GM23248 (cell line): ENCODE measurements at regions not wholly inside any gene's neighbourhood (a gene's known extent, or its start where the extent isn't known, plus 50 kb on each side); places are given as distances from the start of the nearest gene placed in this dataset.

Source experiments
- DNase-seq: peaks from one replicate; pipeline ENCODE4 v3.0.0-alpha.2; 2015
- H2AFZ ChIP-seq: fragments of 200-600 bp; sonication (generic); 2 replicates; pipeline ENCODE4 v1.6.1; 2016; ENCODE audit warnings: antibody characterized with exemption
- H3F3A ChIP-seq: fragments of 200-600 bp; sonication (generic); 2 replicates; pipeline ENCODE4 v1.6.1; 2016; ENCODE audit warnings: mild to moderate bottlenecking, antibody characterized with exemption, mixed run types; ENCODE audit not compliant: insufficient read depth
- H3K27ac ChIP-seq: fragments of 200-600 bp; sonication (generic); 2 replicates; pipeline ENCODE4 v1.5.1; 2016; ENCODE audit warnings: mild to moderate bottlenecking
- H3K27me3 ChIP-seq: fragments of 200-600 bp; sonication (generic); replicated peaks from 2 replicates; pipeline ENCODE4 v1.6.1; 2016; ENCODE audit warnings: mild to moderate bottlenecking; ENCODE audit not compliant: insufficient read depth
- H3K36me3 ChIP-seq: fragments of 200-600 bp; sonication (generic); 2 replicates; pipeline ENCODE4 v1.6.1; 2016; ENCODE audit warnings: low read depth, mild to moderate bottlenecking
- H3K4me1 ChIP-seq: fragments of 200-600 bp; sonication (generic); 2 replicates; pipeline ENCODE4 v1.6.1; 2016; ENCODE audit warnings: mild to moderate bottlenecking; ENCODE audit not compliant: insufficient read depth
- H3K4me2 ChIP-seq: fragments of 200-600 bp; sonication (generic); one replicate; pipeline ENCODE4 v1.6.1; 2016; ENCODE audit warnings: mild to moderate bottlenecking; ENCODE audit not compliant: unreplicated experiment
- H3K4me3 ChIP-seq: fragments of 200-600 bp; sonication (generic); 2 replicates; pipeline ENCODE4 v1.5.1; 2016; ENCODE audit warnings: mild to moderate bottlenecking
- H3K79me2 ChIP-seq: fragments of 200-600 bp; sonication (generic); 2 replicates; pipeline ENCODE4 v1.6.1; 2016; ENCODE audit warnings: mild to moderate bottlenecking; ENCODE audit not compliant: insufficient read depth
- H3K9ac ChIP-seq: fragments of 200-600 bp; sonication (generic); 2 replicates; pipeline ENCODE4 v1.6.1; 2016; ENCODE audit warnings: mild to moderate bottlenecking
- H3K9me2 ChIP-seq: fragments of 200-600 bp; sonication (generic); 2 replicates; pipeline ENCODE4 v1.6.1; 2016; ENCODE audit warnings: mixed run types, mild to moderate bottlenecking, moderate library complexity; ENCODE audit not compliant: insufficient read depth
- H3K9me3 ChIP-seq: fragments of 200-600 bp; sonication (generic); one replicate; pipeline ENCODE4 v1.6.1; 2017; ENCODE audit warnings: low read depth
- H4K20me1 ChIP-seq: fragments of 200-600 bp; sonication (generic); 2 replicates; pipeline ENCODE4 v1.6.0; 2016; ENCODE audit not compliant: insufficient read depth
- EZH2 ChIP-seq: fragments of 200-600 bp; sonication (generic); IDR thresholded peaks from 2 replicates; pipeline ENCODE4 v1.6.1; 2018; ENCODE audit warnings: antibody characterized with exemption, mild to moderate bottlenecking; ENCODE audit not compliant: insufficient read depth, poor library complexity, severe bottlenecking
- EZH2phosphoT487 ChIP-seq: fragments of 200-600 bp; sonication (generic); IDR thresholded peaks from 2 replicates; pipeline ENCODE4 v1.6.1; 2018; ENCODE audit warnings: antibody characterized with exemption, moderate library complexity, mild to moderate bottlenecking, low read depth; ENCODE audit not compliant: insufficient read depth
- WGBS, 2 experiments: methylation state at CpG; one replicate each; pipeline ENCODE4 v1.1.6; 2015 to 2017; ENCODE audit warnings: low lambda C conversion rate in 2 of 2, low coverage in 1 of 2; ENCODE audit errors: missing lambda C conversion rate in 2 of 2; 5-methylcytosine and 5-hydroxymethylcytosine counted together
- in situ Hi-C: fragments of 300-500 bp; cut with MboI; formaldehyde crosslinking; loops from 2 replicates; pipeline ENCODE4 v1.15.0; 2020

DNA sequence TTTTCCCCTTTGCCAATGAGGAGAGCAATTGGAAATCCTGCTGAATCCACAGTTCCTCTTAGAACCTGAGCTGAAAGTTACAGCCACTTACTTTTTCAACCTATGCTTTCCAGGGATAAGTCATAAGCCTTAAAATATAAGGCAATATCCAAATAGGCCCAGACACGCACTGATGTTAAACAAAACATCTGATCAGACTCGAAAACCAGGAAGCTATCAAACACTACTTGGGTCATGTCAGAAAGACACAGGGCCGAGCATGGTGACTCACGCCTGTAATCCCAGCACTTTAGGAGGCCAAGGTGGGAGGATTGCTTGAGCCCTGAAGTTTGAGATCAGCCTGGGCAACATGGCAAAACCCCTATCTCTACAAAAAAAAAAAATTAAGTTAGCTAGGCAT is 192.1 kb downstream of the SP3 start:
- Histone ChIP-seq H2AFZ (no peak overlapping the region), H3F3A (no peaks in the 10 kb centered on the region), H3K4me1 (no peaks in the 10 kb centered on the region), H3K36me3 (no peaks in the 10 kb centered on the region), H3K27me3 (no peaks in the 10 kb centered on the region; the same call in none of the 2 replicates), H3K4me3 (no peak overlapping the region), H3K79me2 (no peaks in the 10 kb centered on the region), H3K27ac (no peak overlapping the region), H3K9me3 (no peaks in the 10 kb centered on the region), H3K4me2 (no peak overlapping the region), H3K9me2 (no peaks in the 10 kb centered on the region), H3K9ac (no peak overlapping the region), H4K20me1 (no peaks in the 10 kb centered on the region)
- in situ Hi-C loops = no loop called here
- DNase-seq = no peak
- 83 to 85% methylated on average over 4 of the region's 4 CpGs for WGBS, 2 experiments
- no peak for TF ChIP-seq EZH2phosphoT487
- TF ChIP-seq EZH2 = no peak

DNA sequence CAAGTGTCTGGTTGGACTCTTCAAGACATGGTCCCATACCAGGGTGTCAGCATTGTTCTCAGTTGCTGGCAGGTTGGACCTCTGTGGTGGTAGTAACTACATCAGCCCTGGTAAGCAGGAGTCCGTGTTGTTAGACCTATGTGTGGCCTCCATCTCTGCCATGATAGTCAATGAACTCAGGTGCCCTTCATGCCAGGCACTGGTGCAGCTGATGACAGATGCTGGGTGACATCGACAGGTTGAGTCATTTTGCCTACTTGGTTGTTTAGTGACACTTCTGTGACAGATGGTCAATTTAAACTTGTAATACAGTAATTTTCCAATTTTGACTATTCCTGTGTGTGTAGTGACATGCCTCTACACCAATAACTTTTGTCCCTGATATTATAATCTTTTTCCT is 189.7 kb downstream of the SP3 start:
- Histone ChIP-seq H3K79me2 (no peaks in the 10 kb centered on the region), H3F3A (no peaks in the 10 kb centered on the region), H4K20me1 (no peaks in the 10 kb centered on the region), H3K4me1 (no peaks in the 10 kb centered on the region), H3K9me3 (no peaks in the 10 kb centered on the region), H3K4me3 (no peak overlapping the region), H3K4me2 (no peak overlapping the region), H3K27ac (no peak overlapping the region), H3K27me3 (no peaks in the 10 kb centered on the region; the same call in none of the 2 replicates), H2AFZ (no peak overlapping the region), H3K9me2 (no peaks in the 10 kb centered on the region), H3K36me3 (no peaks in the 10 kb centered on the region), H3K9ac (no peak overlapping the region)
- in situ Hi-C loops = no loop called here
- 69 to 79% methylated on average over 2 of the region's 2 CpGs for WGBS, 2 experiments
- TF ChIP-seq EZH2 (no peak), EZH2phosphoT487 (no peak)
- no peak for DNase-seq

DNA sequence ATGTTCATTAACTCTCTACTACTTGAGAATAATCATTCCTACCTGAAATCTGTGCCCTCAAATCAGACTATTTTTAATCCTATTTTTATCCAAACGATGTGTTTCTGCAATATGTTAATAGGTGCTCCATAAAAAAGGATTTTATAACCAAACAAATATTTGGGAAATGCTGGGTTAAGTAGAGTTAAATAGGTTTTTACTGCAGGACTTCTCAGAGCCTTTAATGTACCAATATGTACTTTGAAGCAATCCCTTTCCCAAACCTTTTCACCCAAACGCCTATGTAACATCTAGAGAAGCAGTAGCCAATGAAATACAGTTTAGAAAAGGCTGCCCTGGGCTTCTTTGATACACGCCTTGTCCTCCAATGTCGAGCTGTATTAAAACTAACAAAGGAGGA is 182.5 kb downstream of the SP3 start:
- H3K27me3 ChIP-seq = peaks cover 27% of the 10 kb centered on the region
- TF ChIP-seq EZH2 = no peak
- TF ChIP-seq EZH2phosphoT487 = no peak
- H3K4me3 ChIP-seq = no peak overlapping the region
- H4K20me1 ChIP-seq = no peaks in the 10 kb centered on the region
- no peak overlapping the region for H2AFZ ChIP-seq
- no peaks in the 10 kb centered on the region for H3K9me2 ChIP-seq
- H3K27ac ChIP-seq = no peak overlapping the region
- DNase-seq = no peak
- no peak overlapping the region for H3K4me2 ChIP-seq
- no peak overlapping the region for H3K9ac ChIP-seq
- H3K4me1 ChIP-seq = no peaks in the 10 kb centered on the region
- no peaks in the 10 kb centered on the region for H3F3A ChIP-seq
- in situ Hi-C loops = no loop called here
- H3K9me3 ChIP-seq = no peaks in the 10 kb centered on the region
- 23 to 29% methylated on average over 4 of the region's 4 CpGs for WGBS, 2 experiments
- H3K36me3 ChIP-seq = no peaks in the 10 kb centered on the region
- H3K79me2 ChIP-seq = no peaks in the 10 kb centered on the region

DNA sequence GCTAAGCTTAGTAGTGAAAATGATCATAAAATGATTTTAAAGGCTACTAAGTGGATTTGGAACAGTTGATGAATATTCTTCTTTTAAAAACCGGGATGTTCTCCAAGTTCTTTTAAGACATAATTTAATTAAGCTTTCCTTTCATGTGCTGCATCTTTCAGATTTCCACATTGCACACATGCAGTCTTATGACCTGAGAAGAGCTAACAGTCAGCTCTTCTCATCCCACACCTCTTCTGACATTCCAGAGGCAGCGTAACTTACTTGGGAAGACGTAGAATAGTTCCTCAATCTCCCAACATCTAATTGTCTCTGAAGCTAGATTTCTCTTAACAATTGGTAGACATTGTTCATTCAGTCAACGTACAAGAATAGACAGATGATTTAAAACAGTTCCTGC is 181.8 kb downstream of the SP3 start:
- Histone ChIP-seq H3K27ac (no peak overlapping the region), H3K4me3 (no peak overlapping the region), H3K9me3 (no peaks in the 10 kb centered on the region), H3K9ac (no peak overlapping the region), H3K9me2 (no peaks in the 10 kb centered on the region), H3F3A (no peaks in the 10 kb centered on the region), H3K79me2 (no peaks in the 10 kb centered on the region), H3K4me1 (no peaks in the 10 kb centered on the region), H3K27me3 (peaks cover 34% of the 10 kb centered on the region), H4K20me1 (no peaks in the 10 kb centered on the region), H3K36me3 (no peaks in the 10 kb centered on the region), H2AFZ (no peak overlapping the region), H3K4me2 (no peak overlapping the region)
- TF ChIP-seq EZH2 (no peak), EZH2phosphoT487 (no peak)
- WGBS, 2 experiments = 12% methylated on average over 4 of the region's 4 CpGs
- in situ Hi-C loops = no loop called here
- no peak for DNase-seq

DNA sequence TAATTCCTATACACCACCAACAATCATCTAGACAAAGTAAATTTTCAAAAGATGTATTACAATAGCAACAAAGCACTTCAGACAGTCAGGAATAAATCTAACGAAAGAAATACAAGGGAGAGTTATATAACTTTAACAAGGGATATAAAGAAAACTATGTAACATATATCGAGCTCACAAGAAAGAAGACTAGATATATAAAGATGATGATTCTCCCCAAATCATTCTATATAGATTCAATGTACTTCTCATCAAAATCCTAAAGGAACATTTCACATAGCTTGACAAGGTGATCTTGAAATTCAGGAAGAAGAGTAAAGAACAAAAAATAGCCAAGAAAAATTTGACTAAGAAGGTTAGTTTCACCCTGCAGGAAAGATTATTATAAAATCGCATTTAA is 179.4 kb downstream of the SP3 start:
- Histone ChIP-seq H3K36me3 (no peaks in the 10 kb centered on the region), H4K20me1 (no peaks in the 10 kb centered on the region), H3K4me2 (no peak overlapping the region), H3K9me3 (no peaks in the 10 kb centered on the region), H2AFZ (no peak overlapping the region), H3K4me1 (no peaks in the 10 kb centered on the region), H3K4me3 (no peak overlapping the region), H3K27ac (no peak overlapping the region), H3F3A (no peaks in the 10 kb centered on the region), H3K9ac (no peak overlapping the region), H3K27me3 (peaks cover 36% of the 10 kb centered on the region), H3K79me2 (no peaks in the 10 kb centered on the region), H3K9me2 (no peaks in the 10 kb centered on the region)
- TF ChIP-seq EZH2phosphoT487 = no peak
- TF ChIP-seq EZH2 = no peak
- in situ Hi-C loops = no loop called here
- no peak for DNase-seq
- WGBS, 2 experiments = 64 to 79% methylated on average over 3 of the region's 3 CpGs
